A673 (cell line): ENCODE measurements at regions not wholly inside any gene's neighbourhood (a gene's known extent, or its start where the extent isn't known, plus 50 kb on each side); places are given as distances from the start of the nearest gene placed in this dataset.

Source experiments
- BruUV-seq: library from RNA; stranded (reverse); fragments of 400-500 nt; replicated peaks from 2 replicates; lab custom pipeline; 2021; lab: Mats Ljungman, UMichigan
- CTCF ChIA-PET: fragments of 300-600 bp; sonication (Branson Sonifier 250); formaldehyde crosslinking; loops from one replicate; lab custom pipeline; 2022; ENCODE audit warnings: antibody characterized with exemption; lab: Charles Lee
- POLR2A ChIA-PET: fragments of 300-600 bp; sonication (Branson Sonifier 250); formaldehyde crosslinking; loops from one replicate; lab custom pipeline; 2022; ENCODE audit warnings: antibody characterized with exemption; ENCODE audit not compliant: low non-redundant PET; lab: Charles Lee
- DNase-seq: peaks from one replicate; pipeline ENCODE4 v3.0.0-alpha.2; 2015; ENCODE audit warnings: low spot score
- H3K27ac ChIP-seq: fragments of 200-600 bp; sonication (generic); 2 replicates; pipeline ENCODE4 v1.5.1; 2016; ENCODE audit warnings: mixed run types, low read depth, mild to moderate bottlenecking, mixed read lengths, antibody characterized with exemption, low read length; ENCODE audit not compliant: poor library complexity, severe bottlenecking
- H3K27me3 ChIP-seq: fragments of 200-600 bp; sonication (generic); replicated peaks from 2 replicates; pipeline ENCODE4 v1.6.1; 2017; ENCODE audit warnings: mixed run types, low read depth, mild to moderate bottlenecking, mixed read lengths, antibody characterized with exemption, low read length; ENCODE audit not compliant: insufficient read depth, poor library complexity
- H3K36me3 ChIP-seq: fragments of 200-600 bp; sonication (generic); 2 replicates; pipeline ENCODE4 v1.6.1; 2016; ENCODE audit warnings: mixed run types, mild to moderate bottlenecking, mixed read lengths, antibody characterized with exemption, low read length; ENCODE audit not compliant: insufficient read depth, poor library complexity, severe bottlenecking
- H3K4me1 ChIP-seq: fragments of 200-600 bp; sonication (generic); 2 replicates; pipeline ENCODE4 v1.6.1; 2017; ENCODE audit warnings: mixed run types, mild to moderate bottlenecking, mixed read lengths, antibody characterized with exemption, low read length; ENCODE audit not compliant: insufficient read depth, poor library complexity, severe bottlenecking
- H3K4me3 ChIP-seq: fragments of 200-600 bp; sonication (generic); 2 replicates; pipeline ENCODE4 v1.5.1; 2016; ENCODE audit warnings: low read depth, mixed run types, mild to moderate bottlenecking, mixed read lengths, low read length; ENCODE audit not compliant: poor library complexity, severe bottlenecking
- H3K9me3 ChIP-seq: fragments of 200-600 bp; sonication (generic); 2 replicates; pipeline ENCODE4 v1.6.1; 2016; ENCODE audit warnings: mixed run types, low read depth, mild to moderate bottlenecking, mixed read lengths, antibody characterized with exemption, low read length; ENCODE audit not compliant: poor library complexity, severe bottlenecking
- EZH2 ChIP-seq: fragments of 200-600 bp; sonication (generic); IDR thresholded peaks from 2 replicates; pipeline ENCODE4 v1.6.1; 2017; ENCODE audit warnings: borderline replicate concordance, low read depth, mild to moderate bottlenecking, mixed read lengths, antibody characterized with exemption, low read length; ENCODE audit not compliant: poor library complexity, severe bottlenecking
- intact Hi-C: fragments of 100-400 bp; cut with micrococcal nuclease; formaldehyde crosslinking; loops from one replicate; pipeline ENCODE4 v1.10.0; 2022; ENCODE audit not compliant: unreplicated experiment
- TF ChIP-seq, protein P1 (sequence below): fragments of 300-800, 200-600 bp; sonication (generic); conservative IDR thresholded peaks from 2 replicates; pipeline ENCODE4 v1.5.1; 2017; ENCODE audit warnings: low read depth, mild to moderate bottlenecking, antibody characterized with exemption, low read length, moderate library complexity, mixed read lengths

DNA sequence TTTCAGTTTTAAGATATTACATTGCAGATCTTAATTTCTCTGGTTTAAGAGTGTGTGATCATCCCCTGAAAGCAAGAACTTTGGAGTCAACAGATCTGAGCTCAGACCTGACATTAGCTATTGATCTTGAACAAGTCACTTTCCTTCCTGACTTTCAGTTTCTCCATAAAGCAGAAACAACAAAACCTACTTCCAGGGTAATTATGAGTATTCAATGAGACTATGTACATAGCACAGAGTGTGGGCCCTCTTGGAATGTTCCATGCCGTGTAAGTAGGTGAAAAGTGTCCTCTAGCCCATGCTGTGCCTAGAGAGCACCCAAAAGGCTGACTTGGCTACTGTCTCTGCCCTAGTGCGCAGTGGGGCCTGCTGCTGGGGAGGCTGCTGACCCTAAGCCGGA lies 188.0 kb upstream of the RPL34 start:
- no peak for DNase-seq
- TF ChIP-seq, protein P1, sequence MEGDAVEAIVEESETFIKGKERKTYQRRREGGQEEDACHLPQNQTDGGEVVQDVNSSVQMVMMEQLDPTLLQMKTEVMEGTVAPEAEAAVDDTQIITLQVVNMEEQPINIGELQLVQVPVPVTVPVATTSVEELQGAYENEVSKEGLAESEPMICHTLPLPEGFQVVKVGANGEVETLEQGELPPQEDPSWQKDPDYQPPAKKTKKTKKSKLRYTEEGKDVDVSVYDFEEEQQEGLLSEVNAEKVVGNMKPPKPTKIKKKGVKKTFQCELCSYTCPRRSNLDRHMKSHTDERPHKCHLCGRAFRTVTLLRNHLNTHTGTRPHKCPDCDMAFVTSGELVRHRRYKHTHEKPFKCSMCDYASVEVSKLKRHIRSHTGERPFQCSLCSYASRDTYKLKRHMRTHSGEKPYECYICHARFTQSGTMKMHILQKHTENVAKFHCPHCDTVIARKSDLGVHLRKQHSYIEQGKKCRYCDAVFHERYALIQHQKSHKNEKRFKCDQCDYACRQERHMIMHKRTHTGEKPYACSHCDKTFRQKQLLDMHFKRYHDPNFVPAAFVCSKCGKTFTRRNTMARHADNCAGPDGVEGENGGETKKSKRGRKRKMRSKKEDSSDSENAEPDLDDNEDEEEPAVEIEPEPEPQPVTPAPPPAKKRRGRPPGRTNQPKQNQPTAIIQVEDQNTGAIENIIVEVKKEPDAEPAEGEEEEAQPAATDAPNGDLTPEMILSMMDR = no peak
- no peak for TF ChIP-seq EZH2
- H3K27me3 ChIP-seq = no peaks in the 10 kb centered on the region
- no peak overlapping the region for H3K27ac ChIP-seq
- no peak overlapping the region for H3K4me3 ChIP-seq
- no peaks in the 10 kb centered on the region for H3K4me1 ChIP-seq
- no peaks in the 10 kb centered on the region for H3K9me3 ChIP-seq
- ChIA-PET CTCF (no interaction called here), POLR2A (no interaction called here)
- intact Hi-C loops = no loop called here
- H3K36me3 ChIP-seq = no peaks in the 10 kb centered on the region
- no TSS peak for BruUV-seq

DNA sequence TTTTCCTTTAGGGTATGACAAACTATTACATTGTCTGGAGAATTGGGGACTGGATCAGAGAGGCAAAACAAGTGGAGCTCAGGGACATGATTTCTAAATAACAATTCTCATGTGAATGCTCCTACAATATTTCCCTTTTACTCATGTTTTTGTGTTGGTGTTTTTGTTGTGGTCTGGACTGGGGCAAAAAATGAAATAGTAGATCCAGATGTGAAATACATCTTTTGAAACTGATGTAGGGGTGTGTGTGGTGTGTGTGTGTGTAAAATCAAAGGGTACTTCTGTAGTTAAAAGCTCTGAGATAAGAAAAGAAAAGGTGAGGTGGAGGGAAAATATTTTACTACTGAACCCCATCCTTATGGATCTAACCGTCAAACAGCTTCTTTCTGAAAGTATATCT lies 188.4 kb upstream of the RPL34 start:
- CTCF ChIA-PET = no interaction called here

DNA sequence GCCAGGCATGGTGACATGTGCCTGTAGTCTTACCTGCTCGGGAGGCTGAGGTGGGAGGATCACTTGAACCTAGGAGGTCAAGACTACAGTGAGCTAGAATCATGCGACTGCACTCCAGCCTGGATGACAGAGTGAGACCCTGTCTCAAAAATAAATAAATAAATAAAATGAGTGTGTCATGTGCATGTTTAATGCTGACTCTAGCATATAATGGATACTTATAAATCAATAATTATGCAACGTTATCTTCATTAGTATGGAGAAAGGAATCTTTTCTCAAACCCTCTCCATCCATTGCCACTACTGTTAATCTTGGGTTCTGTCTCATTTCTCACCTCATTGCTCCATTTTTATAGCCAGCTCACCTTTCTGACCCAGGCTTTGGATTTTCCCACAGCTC lies 189.5 kb upstream of the RPL34 start:
- DNase-seq = no peak
- POLR2A ChIA-PET = no interaction called here
- Histone ChIP-seq H3K9me3 (no peaks in the 10 kb centered on the region), H3K4me1 (no peaks in the 10 kb centered on the region), H3K4me3 (no peak overlapping the region), H3K36me3 (no peaks in the 10 kb centered on the region), H3K27me3 (no peaks in the 10 kb centered on the region), H3K27ac (no peak overlapping the region)
- intact Hi-C loops = no loop called here
- CTCF ChIA-PET = no interaction called here
- TF ChIP-seq, protein P1 = no peak
- TF ChIP-seq EZH2 = no peak
- no TSS peak for BruUV-seq

More for the DNA sequence above, 188.4 kb upstream of the RPL34 start:
- H3K27ac ChIP-seq = no peak overlapping the region
- BruUV-seq = no TSS peak
- H3K9me3 ChIP-seq = no peaks in the 10 kb centered on the region
- no peak for TF ChIP-seq EZH2
- TF ChIP-seq, protein P1 = no peak
- no peak for DNase-seq
- no peaks in the 10 kb centered on the region for H3K4me1 ChIP-seq
- no peaks in the 10 kb centered on the region for H3K36me3 ChIP-seq
- POLR2A ChIA-PET = no interaction called here
- intact Hi-C loops = no loop called here
- no peaks in the 10 kb centered on the region for H3K27me3 ChIP-seq
- no peak overlapping the region for H3K4me3 ChIP-seq
